H1 (cell line): ENCODE measurements at regions not wholly inside any gene's neighbourhood (a gene's known extent, or its start where the extent isn't known, plus 50 kb on each side); places are given as distances from the start of the nearest gene placed in this dataset.

ENCODE experiments used
- CTCF ChIA-PET: fragments of 300-600 bp; sonication (Branson Sonifier 250); formaldehyde crosslinking; loops from one replicate; lab custom pipeline; 2021; ENCODE audit not compliant: partially characterized antibody; lab: Charles Lee
- POLR2A ChIA-PET: fragments of 300-600 bp; sonication (Branson Sonifier 250); formaldehyde crosslinking; loops from one replicate; lab custom pipeline; 2021; ENCODE audit warnings: inconsistent platforms; ENCODE audit not compliant: partially characterized antibody; lab: Charles Lee
- DNase-seq, 2 experiments: peaks; one replicate each; pipeline versions ENCODE4 v3.0.0 to v3.0.0-alpha.2; 2010 to 2022; ENCODE audit warnings: low spot score in 2 of 2, low read depth in 1 of 2, mixed read lengths in 1 of 2
- FAIRE-seq: peaks from 2 replicates; lab custom pipeline; 2011; peaks lifted over from hg19 to GRCh38; lab: Jason Lieb, UNC
- H2AFZ ChIP-seq: 2 replicates; pipeline ENCODE4 v1.8.1; 2012; ENCODE audit warnings: low read length, inconsistent platforms
- H2AK5ac ChIP-seq: 2 replicates; pipeline ENCODE4 v1.6.1; 2013; ENCODE audit warnings: low read depth, low read length
- H2BK120ac ChIP-seq: replicated peaks from 2 replicates; pipeline ENCODE3; 2013; ENCODE audit warnings: low read depth, low read length, inconsistent platforms
- H2BK12ac ChIP-seq: 2 replicates; pipeline ENCODE4 v1.6.1; 2013; ENCODE audit warnings: low read depth, low read length
- H2BK15ac ChIP-seq: 2 replicates; pipeline ENCODE4 v1.6.1; 2013; ENCODE audit warnings: low read length
- H2BK20ac ChIP-seq: 2 replicates; pipeline ENCODE4 v1.6.1; 2013; ENCODE audit warnings: low read length
- H2BK5ac ChIP-seq: 2 replicates; pipeline ENCODE4 v1.6.1; 2013; ENCODE audit warnings: low read depth, low read length
- H3K14ac ChIP-seq: 2 replicates; pipeline ENCODE4 v1.6.1; 2013; ENCODE audit warnings: inconsistent platforms; ENCODE audit not compliant: insufficient read length
- H3K18ac ChIP-seq: 2 replicates; pipeline ENCODE4 v1.6.1; 2013; ENCODE audit warnings: low read length; ENCODE audit errors: extremely low read depth
- H3K23ac ChIP-seq: 2 replicates; pipeline ENCODE4 v1.6.1; 2013; ENCODE audit warnings: inconsistent platforms; ENCODE audit not compliant: insufficient read length
- H3K23me2 ChIP-seq: 2 replicates; pipeline ENCODE4 v1.6.1; 2013; ENCODE audit warnings: low read depth, low read length
- H3K27ac ChIP-seq: 2 replicates; pipeline ENCODE4 v1.6.1; 2011; ENCODE audit warnings: low read depth, low read length, inconsistent platforms
- H3K27me3 ChIP-seq, 4 experiments: replicated peaks in 1 of 4; 1 replicate in 1 of 4; 2 replicates in 3 of 4; pipeline versions ENCODE4 v1.6.1 to v1.8.1; 2011 to 2013; ENCODE audit warnings: low read length in 3 of 4, mild to moderate bottlenecking in 3 of 4, inconsistent platforms in 2 of 4, mixed read lengths in 2 of 4, moderate library complexity in 1 of 4; ENCODE audit not compliant: control insufficient read depth in 3 of 4, insufficient read depth in 3 of 4; ENCODE audit errors: extremely low read depth in 1 of 4
- H3K36me3 ChIP-seq, 4 experiments: 2 replicates each; pipeline versions ENCODE4 v1.6.1 to v1.8.1; 2011 to 2013; ENCODE audit warnings: mild to moderate bottlenecking in 4 of 4, low read length in 3 of 4, moderate library complexity in 2 of 4, control low read depth in 1 of 4, inconsistent platforms in 1 of 4; ENCODE audit not compliant: insufficient read depth in 4 of 4, control insufficient read depth in 2 of 4
- H3K4ac ChIP-seq: replicated peaks from 2 replicates; pipeline ENCODE3; 2013; ENCODE audit warnings: low read length, low read depth, mixed read lengths, inconsistent platforms; ENCODE audit not compliant: insufficient read length
- H3K4me1 ChIP-seq, 4 experiments: replicated peaks in 1 of 4; 1 replicate in 1 of 4; 2 replicates in 3 of 4; pipeline versions ENCODE4 v1.6.1 to v1.8.1; 2011 to 2013; ENCODE audit warnings: low read length in 3 of 4, inconsistent platforms in 2 of 4, mixed read lengths in 1 of 4; ENCODE audit not compliant: insufficient read depth in 4 of 4, control insufficient read depth in 3 of 4
- H3K4me2 ChIP-seq, 2 experiments: 2 replicates each; pipeline versions ENCODE4 v1.6.1 to v1.8.1; 2011 to 2013; ENCODE audit warnings: low read depth in 2 of 2, low read length in 2 of 2, control low read depth in 1 of 2, inconsistent platforms in 1 of 2, mild to moderate bottlenecking in 1 of 2; ENCODE audit not compliant: insufficient read depth in 1 of 2
- H3K4me3 ChIP-seq, 4 experiments: fragments of 200-600, 300-600 bp in 1 of 4; sonication (generic), shearing (Covaris generic), sonication (Bioruptor Twin) in 1 of 4; 2 replicates each; pipeline versions ENCODE4 v1.5.1 to v1.8.1; 2011 to 2016; ENCODE audit warnings: low read length in 4 of 4, low read depth in 3 of 4, control low read depth in 2 of 4, inconsistent platforms in 2 of 4, mild to moderate bottlenecking in 2 of 4, mixed read lengths in 1 of 4, moderate library complexity in 1 of 4; ENCODE audit not compliant: insufficient read depth in 2 of 4; ENCODE audit errors: extremely low read depth in 1 of 4
- H3K56ac ChIP-seq: replicated peaks from 2 replicates; pipeline ENCODE3; 2013; ENCODE audit warnings: low read depth, mild to moderate bottlenecking, mixed read lengths, low read length, inconsistent platforms; ENCODE audit not compliant: insufficient read length
- H3K79me1 ChIP-seq: 2 replicates; pipeline ENCODE4 v1.6.1; 2013; ENCODE audit warnings: low read depth, low read length, control low read depth
- H3K79me2 ChIP-seq, 2 experiments: 2 replicates each; pipeline versions ENCODE4 v1.6.1 to v1.8.1; 2012 to 2013; ENCODE audit warnings: low read length in 2 of 2, mild to moderate bottlenecking in 2 of 2, inconsistent platforms in 1 of 2; ENCODE audit not compliant: insufficient read depth in 2 of 2, control insufficient read depth in 1 of 2
- H3K9ac ChIP-seq, 4 experiments: replicated peaks in 1 of 4; 1 replicate in 1 of 4; 2 replicates in 3 of 4; pipeline versions ENCODE4 v1.6.1 to v1.8.1; 2011 to 2013; ENCODE audit warnings: low read depth in 3 of 4, low read length in 3 of 4, control low read depth in 2 of 4, mild to moderate bottlenecking in 2 of 4, moderate library complexity in 2 of 4, inconsistent platforms in 1 of 4; ENCODE audit errors: extremely low read depth in 1 of 4
- H3K9me3 ChIP-seq, 2 experiments: 2 replicates each; pipeline versions ENCODE4 v1.6.1 to v1.8.1; 2012 to 2013; ENCODE audit warnings: mild to moderate bottlenecking in 2 of 2, moderate library complexity in 2 of 2, control low read depth in 1 of 2, inconsistent platforms in 1 of 2, low read depth in 1 of 2, low read length in 1 of 2, mixed read lengths in 1 of 2; ENCODE audit not compliant: insufficient read depth in 2 of 2
- H4K20me1 ChIP-seq, 2 experiments: replicated peaks in 1 of 2; 2 replicates each; pipeline versions ENCODE3 to v1.8.1; 2011 to 2013; ENCODE audit warnings: inconsistent platforms in 2 of 2, low read length in 2 of 2, mild to moderate bottlenecking in 1 of 2; ENCODE audit not compliant: insufficient read depth in 2 of 2, control insufficient read depth in 1 of 2
- H4K5ac ChIP-seq: 2 replicates; pipeline ENCODE4 v1.6.1; 2013; ENCODE audit warnings: low read length, low read depth, mixed read lengths, inconsistent platforms; ENCODE audit not compliant: insufficient read length
- H4K8ac ChIP-seq: 2 replicates; pipeline ENCODE4 v1.8.0; 2013; ENCODE audit warnings: mild to moderate bottlenecking, moderate library complexity, low read length, inconsistent platforms; ENCODE audit not compliant: insufficient read depth; ENCODE audit errors: extremely low read depth
- H4K91ac ChIP-seq: replicated peaks from 2 replicates; pipeline ENCODE3; 2013; ENCODE audit warnings: low read length, mixed read lengths, inconsistent platforms; ENCODE audit not compliant: insufficient read length
- CHD2 ChIP-seq: IDR thresholded peaks from 2 replicates; pipeline ENCODE4 v1.6.1; 2012; ENCODE audit warnings: low read length, improper control_type of control experiment
- HDAC2 ChIP-seq, 2 experiments: fragments of 300-600 bp in 1 of 2; sonication (generic) in 1 of 2; IDR thresholded peaks; 2 replicates each; pipeline ENCODE4 v1.6.1; 2011 to 2012; ENCODE audit warnings: low read depth in 2 of 2, low read length in 2 of 2, mild to moderate bottlenecking in 2 of 2, moderate library complexity in 2 of 2, borderline replicate concordance in 1 of 2, inconsistent platforms in 1 of 2
- JUND ChIP-seq: IDR thresholded peaks from 2 replicates; pipeline ENCODE4 v1.6.1; 2011; ENCODE audit warnings: mild to moderate bottlenecking, improper control_type of control experiment, low read length
- RBBP5 ChIP-seq: IDR thresholded peaks from 2 replicates; pipeline ENCODE4 v1.7.1; 2012; ENCODE audit warnings: low read depth, mild to moderate bottlenecking, inconsistent platforms, low read length, moderate library complexity, borderline replicate concordance
- SP1 ChIP-seq: IDR thresholded peaks from 2 replicates; pipeline ENCODE4 v1.6.1; 2011; ENCODE audit warnings: low read depth, low read length
- WGBS, 2 experiments: shearing (Covaris generic) in 1 of 2; methylation state at CpG; one replicate each; pipeline versions ENCODE4 v1.1.6 to v1.1.7; 2013 to 2015; ENCODE audit warnings: low lambda C conversion rate in 2 of 2, mixed read lengths in 2 of 2, inconsistent platforms in 1 of 2, low coverage in 1 of 2, missing lambda C conversion rate in 1 of 2; ENCODE audit not compliant: insufficient replicate concordance in 2 of 2, insufficient coverage in 1 of 2, insufficient read length in 1 of 2; ENCODE audit errors: extremely low coverage in 1 of 2, missing lambda C conversion rate in 1 of 2; 5-methylcytosine and 5-hydroxymethylcytosine counted together

GRCh38 chr15:91376038-91376437, 276.0 kb downstream of the SV2B start:
- no peaks in the 10 kb centered on the region for H3K27me3 ChIP-seq
- H3K18ac ChIP-seq = no peak overlapping the region
- H4K8ac ChIP-seq = no peak overlapping the region
- H3K23ac ChIP-seq = no peak overlapping the region
- H3K9ac ChIP-seq = no peak overlapping the region
- CTCF ChIA-PET = interaction anchor here (0.8 to 1.2 kb wide), 4 partner anchors 32 to 706 kb away, joined by 3 read pairs; no protein-coding TSS in a partner anchor
- H2BK120ac ChIP-seq = no peak overlapping the region
- H3K14ac ChIP-seq = no peak overlapping the region
- TF ChIP-seq HDAC2 (IDR thresholded peaks at IDR 0.05; ENCODE audit: borderline replicate concordance in 1 of 2, low read depth in 2 of 2, low read length in 2 of 2) (no peak), SP1 (no peak), JUND (no peak), RBBP5 (no peak), CHD2 (no peak)
- TF ChIP-seq, all 59 proteins: peak for 0
- no peak overlapping the region for H4K5ac ChIP-seq
- DNase-seq = no peak
- no peak for FAIRE-seq
- H3K79me2 ChIP-seq = no peaks in the 10 kb centered on the region
- no peak overlapping the region for H2BK12ac ChIP-seq
- no peaks in the 10 kb centered on the region for H4K20me1 ChIP-seq
- 0 out of 2 replicates have a peak overlapping the region, but pooled peaks have one; percentile 51 for H2AFZ ChIP-seq
- H3K9me3 ChIP-seq = peaks cover 6 to 7% of the 10 kb centered on the region in 2 experiments; a peak in 3 of 4 replicates
- H2AK5ac ChIP-seq = no peak overlapping the region
- H3K79me1 ChIP-seq = no peaks in the 10 kb centered on the region
- H2BK5ac ChIP-seq = no peak overlapping the region
- no peak overlapping the region for H3K4ac ChIP-seq
- no peak overlapping the region for H3K4me3 ChIP-seq
- H3K23me2 ChIP-seq = no peaks in the 10 kb centered on the region; the same call in 1 of the 2 replicates
- H4K91ac ChIP-seq = no peak overlapping the region
- H2BK20ac ChIP-seq = no peak overlapping the region
- no peaks in the 10 kb centered on the region; a peak in 1 of 7 replicates for H3K4me1 ChIP-seq
- H3K36me3 ChIP-seq = no peaks in the 10 kb centered on the region
- no peak overlapping the region for H3K4me2 ChIP-seq
- H2BK15ac ChIP-seq = no peak overlapping the region
- 89% methylated on average over 12 of the region's 12 CpGs; no CpG with 5 or more reads in 1 of the 2 experiments for WGBS, 2 experiments
- POLR2A ChIA-PET = no interaction called here
- H3K27ac ChIP-seq = no peak overlapping the region
- no peak overlapping the region for H3K56ac ChIP-seq
